ENCODE measurements at regions not wholly inside any gene's neighbourhood (a gene's known extent, or its start where the extent isn't known, plus 50 kb on each side); places are given as distances from the start of the nearest gene placed in this dataset.

GRCh38 chr6:53974941-53975340 lies 136.3 kb upstream of the MLIP start:
- no peak for DNase-seq

GRCh38 chr6:53975941-53976615 lies 135.2 kb upstream of the MLIP start:
- no peak for DNase-seq

- no peak for DNase-seq
Observed at GRCh38 chr6:53977551-53977950, 133.7 kb upstream of the MLIP start.

- peak; percentile 27 for DNase-seq
Observed at GRCh38 chr6:53979468-53980067, 131.7 kb upstream of the MLIP start.

- no peak for DNase-seq
Observed at GRCh38 chr6:53982366-53983050, 128.7 kb upstream of the MLIP start.

GRCh38 chr6:53983301-53983700 lies 127.9 kb upstream of the MLIP start:
- no peak for DNase-seq

- no peak for DNase-seq
Observed at GRCh38 chr6:53984163-53984562, 127.1 kb upstream of the MLIP start.

GRCh38 chr6:53984581-53984980 lies 126.7 kb upstream of the MLIP start:
- no peak for DNase-seq

GRCh38 chr6:53985366-53985765 lies 125.9 kb upstream of the MLIP start:
- no peak for DNase-seq

GRCh38 chr6:53986165-53986720 lies 125.0 kb upstream of the MLIP start:
- DNase-seq: peak; percentile 71

- peak; percentile 22 for DNase-seq
Observed at GRCh38 chr6:53986721-53987521, 124.3 kb upstream of the MLIP start.

GRCh38 chr6:53987522-53987888 lies 123.7 kb upstream of the MLIP start:
- no peak for DNase-seq

- no peak for DNase-seq
Observed at GRCh38 chr6:53989504-53989903, 121.7 kb upstream of the MLIP start.

GRCh38 chr6:53992522-53992921 lies 118.7 kb upstream of the MLIP start:
- DNase-seq: no peak

GRCh38 chr6:53994201-53994600 lies 117.0 kb upstream of the MLIP start:
- DNase-seq: no peak

GRCh38 chr6:53995935-53996334 lies 115.3 kb upstream of the MLIP start:
- no peak for DNase-seq

- no peak for DNase-seq
Observed at GRCh38 chr6:53998303-53998702, 112.9 kb upstream of the MLIP start.

GRCh38 chr6:53999088-53999755 lies 112.0 kb upstream of the MLIP start:
- no peak for DNase-seq

GRCh38 chr6:54002116-54002515 lies 109.1 kb upstream of the MLIP start:
- no peak for DNase-seq

GRCh38 chr6:54003316-54003715 lies 107.9 kb upstream of the MLIP start:
- DNase-seq: no peak

- DNase-seq: no peak
Observed at GRCh38 chr6:54008589-54008988, 102.7 kb upstream of the MLIP start.

GRCh38 chr6:54009052-54009654 lies 102.1 kb upstream of the MLIP start:
- DNase-seq: no peak
